K562 (cell line): ENCODE measurements at regions not wholly inside any gene's neighbourhood (a gene's known extent, or its start where the extent isn't known, plus 50 kb on each side); places are given as distances from the start of the nearest gene placed in this dataset.

ENCODE experiments used
- ATAC-seq: fragments of 200-7000 bp; cut with Tn5 transposase; 3 replicates; pipeline ENCODE4 v1.9.1; 2020; ENCODE audit warnings: moderate library complexity
- BruUV-seq: library from RNA; stranded (reverse); fragments of 400-500 nt; replicated peaks from 2 replicates; lab custom pipeline; 2021; lab: Mats Ljungman, UMichigan
- CTCF ChIA-PET: fragments of 300-600 bp; formaldehyde crosslinking; extraction: SDS; loops from one replicate; lab custom pipeline; 2021; ENCODE audit warnings: low intra/inter-chr PET ratio; lab: Yijun Ruan, JAX
- POLR2A ChIA-PET: fragments of 300-600, 350-650 bp; sonication (Branson Sonifier 250); formaldehyde crosslinking; extraction: SDS; loops from one replicate; lab custom pipeline; 2021; ENCODE audit warnings: antibody characterized with exemption, inconsistent platforms; lab: Yijun Ruan, JAX
- DNase-seq, 4 experiments: peaks; one replicate each; pipeline versions ENCODE4 v3.0.0 to v3.0.0-alpha.2; 2011 to 2018; ENCODE audit warnings: low spot score in 3 of 4, mixed read lengths in 3 of 4; ENCODE audit errors: extremely low read depth in 1 of 4
- FAIRE-seq: peaks from 2 replicates; lab custom pipeline; 2011; peaks lifted over from hg19 to GRCh38; lab: Jason Lieb, UNC
- H2AFZ ChIP-seq: 2 replicates; pipeline ENCODE4 v1.6.0; 2011; ENCODE audit warnings: low read depth, low read length, control low read depth, inconsistent platforms
- H3K27ac ChIP-seq: fragments of 200-600 bp; 3 replicates; pipeline ENCODE4 v1.8.0; 2011; ENCODE audit warnings: low read depth, mild to moderate bottlenecking, control low read depth, inconsistent platforms, low read length, moderate library complexity, mixed read lengths; ENCODE audit errors: extremely low read depth
- H3K27me3 ChIP-seq, 2 experiments: fragments of 300-600 bp in 1 of 2; 2 replicates in 1 of 2; 3 replicates in 1 of 2; pipeline versions ENCODE4 v1.6.0 to v1.8.0; 2011; ENCODE audit warnings: inconsistent platforms in 2 of 2, low read length in 2 of 2, mild to moderate bottlenecking in 1 of 2, mixed read lengths in 1 of 2, moderate library complexity in 1 of 2; ENCODE audit not compliant: control insufficient read depth in 2 of 2, insufficient read depth in 2 of 2
- H3K36me3 ChIP-seq: fragments of 300-600 bp; 3 replicates; pipeline ENCODE4 v1.8.0; 2011; ENCODE audit warnings: mild to moderate bottlenecking, low read length, inconsistent platforms; ENCODE audit not compliant: control insufficient read depth, insufficient read depth
- H3K4me1 ChIP-seq, 2 experiments: fragments of 200-600 bp in 1 of 2; replicated peaks in 1 of 2; 2 replicates in 1 of 2; 3 replicates in 1 of 2; pipeline versions ENCODE4 v1.5.1 to v1.8.0; 2011; ENCODE audit warnings: inconsistent platforms in 2 of 2, low read length in 2 of 2, mild to moderate bottlenecking in 1 of 2, mixed read lengths in 1 of 2, moderate library complexity in 1 of 2; ENCODE audit not compliant: control insufficient read depth in 2 of 2, insufficient read depth in 2 of 2
- H3K4me2 ChIP-seq: 2 replicates; pipeline ENCODE4 v1.6.1; 2011; ENCODE audit warnings: low read length, control low read depth, inconsistent platforms, mixed read lengths; ENCODE audit not compliant: insufficient read depth
- H3K4me3 ChIP-seq: fragments of 200-600 bp; sonication (generic), shearing (Covaris generic); 2 replicates; pipeline ENCODE4 v1.5.1; 2016; ENCODE audit warnings: control low read depth, inconsistent platforms
- H3K79me2 ChIP-seq: fragments of 200-600 bp; 3 replicates; pipeline ENCODE4 v1.8.0; 2011; ENCODE audit warnings: low read length, inconsistent platforms; ENCODE audit not compliant: control insufficient read depth, insufficient read depth
- H3K9ac ChIP-seq, 2 experiments: 2 replicates each; pipeline versions ENCODE4 v1.6.0 to v1.6.1; 2011; ENCODE audit warnings: low read depth in 2 of 2, low read length in 2 of 2, control low read depth in 1 of 2, inconsistent platforms in 1 of 2, mild to moderate bottlenecking in 1 of 2, mixed read lengths in 1 of 2; ENCODE audit not compliant: insufficient read depth in 1 of 2
- H3K9me1 ChIP-seq: one replicate; pipeline ENCODE4 v1.6.0; 2011; ENCODE audit warnings: inconsistent platforms, mild to moderate bottlenecking, low read length, moderate library complexity; ENCODE audit not compliant: control insufficient read depth, insufficient read depth
- H3K9me3 ChIP-seq: replicated peaks from 2 replicates; pipeline ENCODE4 v1.5.1; 2011; ENCODE audit warnings: low read depth, low read length, inconsistent platforms; ENCODE audit not compliant: control insufficient read depth, insufficient read depth
- H4K20me1 ChIP-seq: replicated peaks from 2 replicates; pipeline ENCODE4 v1.6.1; 2011; ENCODE audit warnings: low read length, inconsistent platforms, mixed read lengths; ENCODE audit not compliant: control insufficient read depth, insufficient read depth
- ATF7 ChIP-seq: fragments of 450-650 bp; IDR thresholded peaks from 2 replicates; pipeline ENCODE4 v1.7.1; 2014; ENCODE audit warnings: mild to moderate bottlenecking, moderate library complexity
- GABPA ChIP-seq: fragments of 200-800 bp; sonication (Bioruptor generic); conservative IDR thresholded peaks from 2 replicates; pipeline ENCODE4 v1.6.1; 2016; ENCODE audit warnings: low read depth, missing genetic modification characterization, missing compliant biosample characterization
- GABPB1 ChIP-seq: sonication (generic); formaldehyde crosslinking; IDR thresholded peaks from 2 replicates; pipeline ENCODE4 v1.8.0; 2022; ENCODE audit warnings: mild to moderate bottlenecking, missing genetic modification reagents
- HIVEP1 ChIP-seq: fragments of 250-450 bp; sonication (Bioruptor Pico); IDR thresholded peaks from 2 replicates; pipeline ENCODE4 v1.4.0; 2020; ENCODE audit warnings: mild to moderate bottlenecking
- KDM5B ChIP-seq: fragments of 200-600 bp; sonication (generic); IDR thresholded peaks from 2 replicates; pipeline ENCODE4 v1.6.1; 2012; ENCODE audit warnings: low read depth, mild to moderate bottlenecking, moderate library complexity, low read length, control low read depth, inconsistent platforms; ENCODE audit not compliant: insufficient replicate concordance
- MAFG ChIP-seq: fragments of 450-650 bp; conservative IDR thresholded peaks from 2 replicates; pipeline ENCODE4 v1.6.1; 2016; ENCODE audit warnings: missing genetic modification characterization, missing compliant biosample characterization
- MAZ ChIP-seq, 2 experiments: fragments of 450-650 bp in 1 of 2; sonication (generic) in 1 of 2; formaldehyde crosslinking; IDR thresholded peaks in 1 of 2; conservative IDR thresholded peaks in 1 of 2; 2 replicates each; pipeline versions ENCODE4 v1.4.0 to v1.5.0; 2020; ENCODE audit warnings: mild to moderate bottlenecking in 1 of 2, missing genetic modification reagents in 1 of 2
- MCM7 ChIP-seq, 2 experiments: fragments of 450-650 bp; IDR thresholded peaks; 2 replicates each; pipeline ENCODE4 v1.6.1; 2016 to 2018
- MEIS2 ChIP-seq: fragments of 450-650 bp; IDR thresholded peaks from 2 replicates; pipeline ENCODE4 v1.6.1; 2014; ENCODE audit warnings: mild to moderate bottlenecking; ENCODE audit not compliant: partially characterized antibody
- NFRKB ChIP-seq: fragments of 450-650 bp; IDR thresholded peaks from 2 replicates; pipeline ENCODE4 v1.6.1; 2016; ENCODE audit warnings: low read depth
- RAD21 ChIP-seq, 2 experiments: fragments of 250-450 bp in 1 of 2; fragments of 450-650 bp in 1 of 2; sonication (Bioruptor Pico) in 1 of 2; formaldehyde crosslinking in 1 of 2; IDR thresholded peaks in 1 of 2; conservative IDR thresholded peaks in 1 of 2; 2 replicates each; pipeline versions ENCODE4 v1.4.0 to v1.8.0; 2020 to 2022; ENCODE audit warnings: mild to moderate bottlenecking in 2 of 2, moderate library complexity in 1 of 2
- RBM22 ChIP-seq: fragments of 200-400 bp; formaldehyde crosslinking; IDR thresholded peaks from 2 replicates; pipeline ENCODE4 v1.6.1; 2018; ENCODE audit warnings: low read length, low read depth; ENCODE audit not compliant: poor library complexity, severe bottlenecking
- RFX1 ChIP-seq: fragments of 450-650 bp; IDR thresholded peaks from 2 replicates; pipeline ENCODE4 v1.6.1; 2016; ENCODE audit warnings: mild to moderate bottlenecking, moderate library complexity
- RFX5 ChIP-seq: IDR thresholded peaks from 2 replicates; pipeline ENCODE4 v1.6.1; 2011; ENCODE audit warnings: low read depth, mild to moderate bottlenecking, improper control_type of control experiment, low read length
- SIX5 ChIP-seq, 2 experiments: IDR thresholded peaks; 2 replicates each; pipeline ENCODE4 v1.6.1; 2011; ENCODE audit warnings: low read length in 2 of 2, borderline replicate concordance in 1 of 2, low read depth in 1 of 2, mild to moderate bottlenecking in 1 of 2, moderate library complexity in 1 of 2; ENCODE audit not compliant: insufficient read depth in 1 of 2
- ZNF449 ChIP-seq: fragments of 250-450 bp; sonication (Bioruptor Pico); IDR thresholded peaks from 2 replicates; pipeline ENCODE4 v1.8.0; 2022; ENCODE audit warnings: moderate library complexity, mild to moderate bottlenecking, inconsistent platforms
- ZNF644 ChIP-seq: fragments of 200-800 bp; sonication (Bioruptor generic); IDR thresholded peaks from 2 replicates; pipeline ENCODE4 v1.6.1; 2016; ENCODE audit warnings: low read depth, missing genetic modification characterization, missing compliant biosample characterization
- WGBS: fragments of 100-300 bp; shearing (Covaris generic); methylation state at CpG from one replicate; pipeline ENCODE4 v1.1.6; 2016; ENCODE audit warnings: low coverage, mixed read lengths; ENCODE audit not compliant: insufficient coverage; ENCODE audit errors: missing lambda C conversion rate; 5-methylcytosine and 5-hydroxymethylcytosine counted together
- in situ Hi-C: fragments of 300-500 bp; cut with MboI; formaldehyde crosslinking; loops from 4 replicates; pipeline ENCODE4 v1.15.0; 2018; ENCODE audit warnings: inconsistent platforms, mixed read lengths
- intact Hi-C: fragments of 100-400 bp; cut with micrococcal nuclease; formaldehyde crosslinking; loops from 2 replicates; pipeline ENCODE4 v1.14.2; 2022

- Histone ChIP-seq H3K4me1 (no peaks in the 10 kb centered on the region), H2AFZ (no peak overlapping the region), H3K79me2 (no peaks in the 10 kb centered on the region), H3K36me3 (no peaks in the 10 kb centered on the region), H3K4me3 (no peak overlapping the region), H3K9me3 (no peaks in the 10 kb centered on the region), H3K27ac (no peak overlapping the region), H3K27me3 (no peaks in the 10 kb centered on the region), H4K20me1 (no peaks in the 10 kb centered on the region), H3K9ac (no peak overlapping the region), H3K9me1 (no peaks in the 10 kb centered on the region), H3K4me2 (no peak overlapping the region)
- DNase-seq, result no peak
- intact Hi-C loops, result no loop called here
- no peak for ATAC-seq
- no peak for FAIRE-seq
- no TSS peak for BruUV-seq
- POLR2A ChIA-PET, result interaction anchor here (0.6 kb wide), 1 partner anchor 10 kb away, joined by 3 read pairs; no protein-coding TSS in a partner anchor
- 0% methylated on average over 6 of the region's 6 CpGs for WGBS
- in situ Hi-C loops, result no loop called here
- TF ChIP-seq MCM7 (IDR thresholded peaks at IDR 0.05), result no peak
- TF ChIP-seq MEIS2, result no peak
- TF ChIP-seq RFX5, result no peak
- no peak for TF ChIP-seq ATF7
- no peak for TF ChIP-seq GABPA (tag)
- no peak for TF ChIP-seq RBM22
- TF ChIP-seq NFRKB, result no peak
- no peak for TF ChIP-seq RFX1
- no peak for TF ChIP-seq SIX5 (IDR thresholded peaks at IDR 0.05; ENCODE audit: borderline replicate concordance in 1 of 2, insufficient read depth in 1 of 2, low read depth in 1 of 2, low read length in 2 of 2)
- TF ChIP-seq HIVEP1 (CRISPR knock-in tag), result no peak
- TF ChIP-seq KDM5B, result no peak
- no peak for TF ChIP-seq MAFG (tag)
- TF ChIP-seq MAZ (CRISPR knock-in tag; conservative IDR thresholded peaks at IDR 0.05 in 1 of 2, IDR thresholded peaks at IDR 0.05 in 1 of 2), result no peak
- TF ChIP-seq GABPB1 (CRISPR knock-in tag), result no peak
- no peak for TF ChIP-seq ZNF449 (CRISPR knock-in tag)
- TF ChIP-seq RAD21 (CRISPR knock-in tag; conservative IDR thresholded peaks at IDR 0.05 in 1 of 2, IDR thresholded peaks at IDR 0.05 in 1 of 2), result no peak
- TF ChIP-seq ZNF644 (tag), result no peak
- CTCF ChIA-PET, result no interaction called here
Measured at GRCh38 chr10:127827354-127828140, 65.2 kb downstream of the CLRN3 start.
